ENCODE measurements at regions not wholly inside any gene's neighbourhood (a gene's known extent, or its start where the extent isn't known, plus 50 kb on each side); places are given as distances from the start of the nearest gene placed in this dataset.

DNA sequence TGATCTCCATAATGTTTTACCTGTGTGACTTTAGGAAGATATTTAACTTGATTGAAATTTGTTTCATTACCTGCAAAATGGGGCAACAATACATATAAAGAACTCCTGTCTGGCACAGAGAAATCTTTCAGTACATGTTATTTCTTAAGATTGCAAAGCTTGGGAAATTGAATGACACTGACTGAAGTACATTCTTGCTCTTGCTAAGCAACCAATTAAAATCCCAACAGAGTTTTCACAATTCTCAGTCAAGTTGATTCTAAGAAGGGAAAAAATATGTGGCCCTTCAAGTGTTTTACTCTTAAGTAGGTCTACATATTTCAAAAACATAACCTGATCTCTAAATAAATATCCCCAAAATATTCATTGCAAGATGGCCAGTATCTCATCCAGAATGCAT lies 2187.0 kb upstream of the ACO1 start:
- Histone ChIP-seq H3K9me3 (no peaks in the 10 kb centered on the region), H3K4me1 (no peaks in the 10 kb centered on the region), H3K27ac (no peak overlapping the region), H3K27me3 (no peaks in the 10 kb centered on the region), H3K4me3 (no peak overlapping the region), H3K36me3 (ENCODE audit: low read depth, missing control alignments) (no peaks in the 10 kb centered on the region)
- TF ChIP-seq, protein P1, sequence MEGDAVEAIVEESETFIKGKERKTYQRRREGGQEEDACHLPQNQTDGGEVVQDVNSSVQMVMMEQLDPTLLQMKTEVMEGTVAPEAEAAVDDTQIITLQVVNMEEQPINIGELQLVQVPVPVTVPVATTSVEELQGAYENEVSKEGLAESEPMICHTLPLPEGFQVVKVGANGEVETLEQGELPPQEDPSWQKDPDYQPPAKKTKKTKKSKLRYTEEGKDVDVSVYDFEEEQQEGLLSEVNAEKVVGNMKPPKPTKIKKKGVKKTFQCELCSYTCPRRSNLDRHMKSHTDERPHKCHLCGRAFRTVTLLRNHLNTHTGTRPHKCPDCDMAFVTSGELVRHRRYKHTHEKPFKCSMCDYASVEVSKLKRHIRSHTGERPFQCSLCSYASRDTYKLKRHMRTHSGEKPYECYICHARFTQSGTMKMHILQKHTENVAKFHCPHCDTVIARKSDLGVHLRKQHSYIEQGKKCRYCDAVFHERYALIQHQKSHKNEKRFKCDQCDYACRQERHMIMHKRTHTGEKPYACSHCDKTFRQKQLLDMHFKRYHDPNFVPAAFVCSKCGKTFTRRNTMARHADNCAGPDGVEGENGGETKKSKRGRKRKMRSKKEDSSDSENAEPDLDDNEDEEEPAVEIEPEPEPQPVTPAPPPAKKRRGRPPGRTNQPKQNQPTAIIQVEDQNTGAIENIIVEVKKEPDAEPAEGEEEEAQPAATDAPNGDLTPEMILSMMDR (IDR thresholded peaks at IDR 0.05), result no peak
- TF ChIP-seq POLR2A (IDR thresholded peaks at IDR 0.05), result no peak
- DNase-seq, result no peak
- intact Hi-C loops (cut with DNase I; ENCODE audit: low total_unique reads), result no loop called here

DNA sequence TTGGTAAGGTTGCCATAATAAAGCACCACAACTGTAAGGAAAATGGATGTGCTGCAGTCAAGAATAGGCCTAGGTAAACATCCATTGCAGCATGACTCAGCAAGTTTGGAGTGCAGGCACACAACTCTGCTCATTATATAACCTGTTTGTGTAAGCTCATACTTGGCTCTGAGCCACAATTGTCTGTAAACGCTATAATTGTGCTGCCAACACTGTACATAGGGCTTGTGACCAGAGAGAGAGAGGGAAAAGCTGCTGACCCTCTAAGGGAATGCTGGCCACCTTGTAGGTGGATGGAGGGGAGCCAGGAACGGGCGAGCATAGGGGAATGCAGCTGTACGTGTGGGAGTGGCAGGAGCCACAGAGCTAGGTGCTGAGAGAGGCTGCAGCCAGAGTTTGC lies 2186.5 kb upstream of the ACO1 start:
- no peaks in the 10 kb centered on the region for H3K36me3 ChIP-seq (ENCODE audit: low read depth, missing control alignments)
- no peak for DNase-seq
- H3K9me3 ChIP-seq, result no peaks in the 10 kb centered on the region
- no peaks in the 10 kb centered on the region for H3K27me3 ChIP-seq
- TF ChIP-seq, protein P1 (IDR thresholded peaks at IDR 0.05), result no peak
- TF ChIP-seq POLR2A (IDR thresholded peaks at IDR 0.05), result no peak
- no peaks in the 10 kb centered on the region for H3K4me1 ChIP-seq
- intact Hi-C loops (cut with DNase I; ENCODE audit: low total_unique reads), result no loop called here
- H3K4me3 ChIP-seq, result no peak overlapping the region
- 69% methylated on average over 4 of the region's 4 CpGs for WGBS, 2 donors
- H3K27ac ChIP-seq, result no peak overlapping the region

DNA sequence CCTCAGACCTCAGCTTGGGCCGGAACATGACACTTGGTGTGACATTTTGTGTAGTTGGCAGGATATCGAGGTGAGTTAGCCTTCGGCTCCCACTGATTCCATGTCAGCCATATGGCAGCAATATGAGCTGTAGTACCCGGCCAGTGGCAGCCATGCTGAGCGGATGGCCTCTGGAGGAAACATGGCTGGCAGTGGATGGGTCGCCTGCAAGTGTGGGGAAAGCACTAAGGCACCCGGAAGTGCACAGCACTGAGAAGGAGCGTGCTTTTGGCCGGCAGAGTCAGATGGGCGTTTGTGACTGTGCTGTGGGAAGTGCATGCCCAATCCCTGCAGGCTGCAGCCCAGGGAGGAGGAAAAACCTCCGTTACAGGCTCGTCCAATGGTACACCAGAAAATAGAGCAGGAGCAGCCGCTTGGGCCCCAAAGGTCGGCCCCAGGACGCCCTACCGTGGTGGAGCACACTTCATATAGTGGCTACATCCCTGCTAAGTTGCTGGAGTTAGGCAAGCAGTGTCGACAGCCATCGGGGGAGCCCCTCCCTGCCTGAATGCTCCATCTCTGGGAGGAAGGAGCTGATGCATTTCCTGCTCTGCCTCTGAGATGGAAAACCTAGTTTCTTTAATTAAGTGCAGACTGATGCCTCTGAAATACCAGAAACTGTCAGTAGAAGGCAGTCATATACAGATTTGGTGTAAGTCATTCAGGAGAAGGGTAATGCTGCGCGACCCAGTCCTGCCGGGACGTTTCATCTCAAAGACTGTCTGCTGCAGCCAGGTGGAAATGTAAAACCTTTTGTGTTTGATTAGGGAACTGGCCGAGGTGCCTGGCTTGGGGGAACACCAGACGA lies 2185.8 kb upstream of the ACO1 start:
- no peak for DNase-seq
- Histone ChIP-seq H3K27me3 (no peaks in the 10 kb centered on the region), H3K36me3 (ENCODE audit: low read depth, missing control alignments) (no peaks in the 10 kb centered on the region), H3K4me1 (no peaks in the 10 kb centered on the region), H3K9me3 (no peaks in the 10 kb centered on the region), H3K27ac (no peak overlapping the region), H3K4me3 (no peak overlapping the region)
- TF ChIP-seq, protein P1 (IDR thresholded peaks at IDR 0.05), result no peak
- TF ChIP-seq POLR2A (IDR thresholded peaks at IDR 0.05), result no peak
- intact Hi-C loops (cut with DNase I; ENCODE audit: low total_unique reads), result no loop called here
- WGBS, 2 donors, result 56 to 64% methylated on average over 9 to 23 of the region's 24 CpGs

DNA sequence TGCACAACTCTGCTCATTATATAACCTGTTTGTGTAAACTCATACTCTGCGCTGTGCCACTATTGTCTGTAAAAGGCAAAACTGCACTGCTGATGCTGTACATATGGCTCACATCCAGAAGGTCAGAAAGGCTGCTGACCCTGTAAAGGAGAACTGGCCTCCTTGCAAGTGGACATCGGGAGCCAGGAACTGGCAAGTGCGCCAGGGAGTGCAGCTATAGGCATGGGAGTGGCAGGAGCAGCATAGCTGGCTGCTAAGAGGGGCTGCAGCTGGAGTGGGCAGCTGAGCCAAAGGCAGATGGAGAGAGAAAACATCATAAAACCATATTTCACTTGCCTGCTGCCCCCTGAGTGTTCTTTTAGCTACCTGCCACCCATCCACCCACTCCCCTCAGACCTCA lies 2183.4 kb upstream of the ACO1 start:
- WGBS, 2 donors, result 72 to 87% methylated on average over 3 of the region's 3 CpGs
- Histone ChIP-seq H3K9me3 (no peaks in the 10 kb centered on the region), H3K36me3 (ENCODE audit: low read depth, missing control alignments) (no peaks in the 10 kb centered on the region), H3K4me3 (no peak overlapping the region), H3K27ac (no peak overlapping the region), H3K27me3 (no peaks in the 10 kb centered on the region), H3K4me1 (no peaks in the 10 kb centered on the region)
- intact Hi-C loops (cut with DNase I; ENCODE audit: low total_unique reads), result no loop called here
- DNase-seq, result no peak
- TF ChIP-seq, protein P1 (IDR thresholded peaks at IDR 0.05), result no peak
- TF ChIP-seq POLR2A (IDR thresholded peaks at IDR 0.05), result no peak

DNA sequence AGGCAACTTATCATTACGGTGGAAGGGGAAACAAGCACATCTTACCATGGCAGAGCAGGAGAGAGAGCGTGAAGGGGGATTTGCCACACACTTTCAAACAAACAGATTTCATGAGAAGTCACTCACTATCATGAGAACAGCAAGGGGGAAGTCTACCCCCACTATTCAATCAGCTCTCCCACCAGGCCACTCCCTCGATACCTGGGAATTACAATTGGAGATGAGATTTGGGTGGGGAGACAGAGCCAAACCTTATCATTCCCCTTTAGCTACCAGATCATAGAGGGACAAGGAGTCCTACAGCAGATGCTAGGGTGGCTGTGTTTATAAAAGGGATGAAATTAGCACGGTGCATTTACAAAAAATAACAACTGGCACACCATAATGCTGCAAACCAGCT lies 2149.4 kb upstream of the ACO1 start:
- Histone ChIP-seq H3K27me3 (no peaks in the 10 kb centered on the region), H3K27ac (no peak overlapping the region), H3K36me3 (ENCODE audit: low read depth, missing control alignments) (no peaks in the 10 kb centered on the region), H3K4me3 (no peak overlapping the region), H3K4me1 (no peaks in the 10 kb centered on the region), H3K9me3 (no peaks in the 10 kb centered on the region)
- TF ChIP-seq, protein P1 (IDR thresholded peaks at IDR 0.05), result no peak
- no peak for TF ChIP-seq POLR2A (IDR thresholded peaks at IDR 0.05)
- WGBS, 2 donors, result 77 to 80% methylated on average over 4 of the region's 4 CpGs
- DNase-seq, result no peak
- intact Hi-C loops (cut with DNase I; ENCODE audit: low total_unique reads), result no loop called here

Data from testis (tissue), 2 donors.